Tibial artery (tissue), 4 donors: ENCODE measurements at regions not wholly inside any gene's neighbourhood (a gene's known extent, or its start where the extent isn't known, plus 50 kb on each side); places are given as distances from the start of the nearest gene placed in this dataset.

ENCODE experiments used
- DNase-seq, 2 donors: peaks; one replicate each; pipeline ENCODE4 v3.0.0-alpha.2; 2019
- H3K27ac ChIP-seq, 2 donors: fragments of 200-600 bp; sonication (generic) in 1 of 2; 1 replicate in 1 of 2; 2 replicates in 1 of 2; pipeline ENCODE4 v1.5.1; 2018 to 2019; ENCODE audit warnings: mild to moderate bottlenecking in 1 of 2
- H3K27me3 ChIP-seq, 2 donors: fragments of 200-600 bp; sonication (generic) in 1 of 2; one replicate each; pipeline versions ENCODE4 v1.5.1 to v1.6.0; 2016 to 2019
- H3K36me3 ChIP-seq, 3 donors: fragments of 200-600 bp; sonication (generic) in 2 of 3; one replicate each; pipeline ENCODE4 v1.5.1; 2016 to 2019; ENCODE audit warnings: mild to moderate bottlenecking in 2 of 3
- H3K4me1 ChIP-seq, 4 donors: fragments of 200-600 bp; sonication (generic) in 2 of 4; 1 replicate in 3 of 4; 2 replicates in 1 of 4; pipeline ENCODE4 v1.5.1; 2016 to 2019
- H3K4me3 ChIP-seq, 2 donors: fragments of 200-600 bp; sonication (generic) in 1 of 2; 1 replicate in 1 of 2; 2 replicates in 1 of 2; pipeline ENCODE4 v1.5.1; 2018 to 2019; ENCODE audit warnings: mild to moderate bottlenecking in 2 of 2
- H3K9me3 ChIP-seq, 3 donors: fragments of 200-600 bp; sonication (generic) in 1 of 3; one replicate each; pipeline ENCODE4 v1.5.1; 2016 to 2019
- intact Hi-C: fragments of 100-400 bp; cut with DNase I; formaldehyde crosslinking; loops from one replicate; pipeline ENCODE4 v1.15.0; 2023; ENCODE audit warnings: low total_unique reads
- TF ChIP-seq, protein P1 (sequence below), 2 experiments: fragments of 200-600 bp in 1 of 2; fragments of 450-650 bp in 1 of 2; IDR thresholded peaks; one replicate each; pipeline ENCODE4 v1.5.1; 2017 to 2019; ENCODE audit warnings: antibody characterized with exemption in 2 of 2, mild to moderate bottlenecking in 1 of 2, moderate library complexity in 1 of 2

DNA sequence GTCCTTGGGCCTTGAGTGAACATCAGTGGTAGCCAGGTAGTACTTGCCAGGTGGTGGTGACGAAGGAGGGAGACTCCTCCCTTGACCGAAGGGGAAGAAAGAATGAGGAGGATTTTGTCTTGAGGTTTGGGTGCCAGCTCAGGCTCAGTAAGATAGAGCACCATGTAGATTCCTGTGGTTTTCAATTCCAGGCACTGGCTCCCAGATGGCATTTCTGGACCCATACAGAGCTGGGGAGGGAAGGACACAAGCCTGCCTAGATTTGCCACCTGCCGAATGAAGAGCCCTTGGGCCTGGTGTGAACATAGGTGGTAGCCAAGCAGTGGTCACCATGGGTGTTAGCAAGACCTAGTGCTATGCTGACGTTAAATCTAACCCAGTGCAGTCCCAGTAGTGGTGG is 108.8 kb upstream of the UBE2E3 start:
- Histone ChIP-seq H3K36me3 (no peaks in the 10 kb centered on the region), H3K4me1 (no peaks in the 10 kb centered on the region), H3K9me3 (no peaks in the 10 kb centered on the region), H3K27me3 (no peaks in the 10 kb centered on the region), H3K4me3 (no peak overlapping the region), H3K27ac (no peak overlapping the region)
- intact Hi-C loops: no loop called here
- no peak for DNase-seq
- TF ChIP-seq, protein P1, sequence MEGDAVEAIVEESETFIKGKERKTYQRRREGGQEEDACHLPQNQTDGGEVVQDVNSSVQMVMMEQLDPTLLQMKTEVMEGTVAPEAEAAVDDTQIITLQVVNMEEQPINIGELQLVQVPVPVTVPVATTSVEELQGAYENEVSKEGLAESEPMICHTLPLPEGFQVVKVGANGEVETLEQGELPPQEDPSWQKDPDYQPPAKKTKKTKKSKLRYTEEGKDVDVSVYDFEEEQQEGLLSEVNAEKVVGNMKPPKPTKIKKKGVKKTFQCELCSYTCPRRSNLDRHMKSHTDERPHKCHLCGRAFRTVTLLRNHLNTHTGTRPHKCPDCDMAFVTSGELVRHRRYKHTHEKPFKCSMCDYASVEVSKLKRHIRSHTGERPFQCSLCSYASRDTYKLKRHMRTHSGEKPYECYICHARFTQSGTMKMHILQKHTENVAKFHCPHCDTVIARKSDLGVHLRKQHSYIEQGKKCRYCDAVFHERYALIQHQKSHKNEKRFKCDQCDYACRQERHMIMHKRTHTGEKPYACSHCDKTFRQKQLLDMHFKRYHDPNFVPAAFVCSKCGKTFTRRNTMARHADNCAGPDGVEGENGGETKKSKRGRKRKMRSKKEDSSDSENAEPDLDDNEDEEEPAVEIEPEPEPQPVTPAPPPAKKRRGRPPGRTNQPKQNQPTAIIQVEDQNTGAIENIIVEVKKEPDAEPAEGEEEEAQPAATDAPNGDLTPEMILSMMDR (IDR thresholded peaks at IDR 0.05): no peak

DNA sequence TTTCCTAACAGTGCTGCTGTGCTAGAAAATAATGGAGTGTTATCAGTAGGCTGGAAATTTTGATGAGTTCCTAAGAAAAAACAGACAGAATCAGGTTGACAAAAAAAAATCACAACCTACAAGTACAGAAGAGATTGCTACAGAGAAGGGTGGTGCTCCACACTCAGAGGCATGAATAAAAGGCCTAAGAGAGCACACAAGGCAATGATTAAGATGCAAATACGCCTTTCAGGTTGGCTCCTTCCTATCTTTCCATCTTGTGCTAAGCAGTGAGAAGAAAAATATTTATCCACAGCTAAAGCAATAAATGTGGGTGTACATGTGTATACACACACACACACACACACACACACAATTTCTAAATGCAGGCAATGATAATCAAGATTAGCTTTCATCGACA is 130.6 kb upstream of the UBE2E3 start:
- intact Hi-C loops: no loop called here
- no peak for DNase-seq
- no peak overlapping the region for H3K4me3 ChIP-seq
- TF ChIP-seq, protein P1 (IDR thresholded peaks at IDR 0.05): no peak
- no peaks in the 10 kb centered on the region for H3K36me3 ChIP-seq
- no peaks in the 10 kb centered on the region for H3K9me3 ChIP-seq
- no peaks in the 10 kb centered on the region for H3K4me1 ChIP-seq
- H3K27ac ChIP-seq: no peak overlapping the region
- H3K27me3 ChIP-seq: no peaks in the 10 kb centered on the region

DNA sequence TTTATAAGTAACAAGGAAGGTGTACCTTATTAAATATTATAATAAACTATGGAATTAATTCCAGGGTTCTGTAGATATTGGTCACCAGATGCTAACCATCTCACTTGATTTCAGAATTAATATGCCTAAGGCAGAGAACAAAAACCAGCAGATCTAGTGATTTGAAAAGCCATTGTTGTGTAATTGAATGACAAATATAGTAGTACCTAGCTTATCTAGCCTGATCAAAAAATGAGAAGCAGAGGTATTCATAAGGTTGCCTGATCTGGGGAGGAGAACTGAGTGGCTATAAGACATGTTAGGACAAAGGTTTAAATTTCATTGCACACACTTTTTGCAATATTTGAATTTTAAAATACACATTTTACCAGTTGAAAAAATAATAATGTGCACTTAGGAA is 132.0 kb upstream of the UBE2E3 start:
- Histone ChIP-seq H3K27me3 (no peaks in the 10 kb centered on the region), H3K9me3 (no peaks in the 10 kb centered on the region), H3K36me3 (no peaks in the 10 kb centered on the region), H3K4me1 (no peaks in the 10 kb centered on the region), H3K4me3 (no peak overlapping the region), H3K27ac (no peak overlapping the region)
- TF ChIP-seq, protein P1 (IDR thresholded peaks at IDR 0.05): no peak
- no peak for DNase-seq
- intact Hi-C loops: no loop called here

DNA sequence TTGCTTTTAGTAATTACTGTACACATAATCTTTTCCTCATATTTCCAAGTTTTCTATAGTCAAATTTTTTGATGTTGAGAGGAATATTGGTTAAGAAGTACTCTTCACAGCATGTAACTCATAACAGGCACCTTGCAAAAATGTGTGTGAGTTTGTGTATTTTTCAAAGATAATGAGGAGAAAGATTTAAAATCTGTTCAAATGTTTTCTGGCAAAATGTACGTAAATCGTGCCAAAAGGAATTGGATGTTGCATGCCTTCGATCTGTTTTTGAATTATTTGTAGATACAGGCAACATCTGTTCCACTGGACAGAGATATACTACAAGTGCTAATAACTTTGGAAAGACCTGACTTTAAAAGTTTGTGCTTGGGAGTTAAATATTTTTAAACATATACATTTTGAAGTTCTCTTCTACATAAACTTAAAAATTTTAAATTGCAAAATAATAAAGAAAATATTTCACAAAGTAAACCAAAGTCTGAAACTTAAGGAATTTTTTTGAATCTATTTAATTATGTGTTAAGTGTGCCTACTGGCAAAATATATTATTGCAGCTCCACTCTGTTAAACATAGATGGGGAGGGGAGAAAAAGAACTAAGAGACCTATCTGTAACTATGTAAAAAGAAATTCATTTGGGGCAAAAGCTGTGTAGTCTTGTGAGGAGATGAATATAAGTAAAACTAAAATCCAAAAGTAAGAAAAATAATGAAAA is 133.5 kb upstream of the UBE2E3 start:
- no peaks in the 10 kb centered on the region for H3K4me1 ChIP-seq
- H3K36me3 ChIP-seq: no peaks in the 10 kb centered on the region
- H3K27me3 ChIP-seq: no peaks in the 10 kb centered on the region
- no peak overlapping the region for H3K4me3 ChIP-seq
- no peak overlapping the region for H3K27ac ChIP-seq
- DNase-seq: no peak
- TF ChIP-seq, protein P1 (IDR thresholded peaks at IDR 0.05): no peak
- H3K9me3 ChIP-seq: no peaks in the 10 kb centered on the region
- intact Hi-C loops: no loop called here

DNA sequence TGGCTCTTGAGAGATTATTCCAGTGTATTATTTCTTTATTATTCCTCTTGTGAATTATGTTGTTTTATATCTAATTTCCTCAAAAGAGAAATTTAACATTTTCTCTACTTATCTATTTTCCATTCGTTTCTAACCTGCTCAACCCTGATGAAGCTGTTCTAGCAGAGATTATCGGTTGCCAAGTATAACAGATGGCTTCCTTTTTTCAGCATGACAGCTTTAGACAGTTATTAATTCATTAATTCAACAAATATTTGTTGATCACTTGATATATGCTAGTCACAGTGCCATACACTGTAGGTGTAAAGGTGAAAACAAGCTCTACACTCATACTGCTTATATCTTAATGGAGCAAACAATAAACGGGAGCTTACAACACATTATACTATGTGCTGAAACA is 137.9 kb upstream of the UBE2E3 start:
- no peak for DNase-seq
- Histone ChIP-seq H3K4me3 (no peak overlapping the region), H3K4me1 (no peaks in the 10 kb centered on the region), H3K27ac (no peak overlapping the region), H3K27me3 (no peaks in the 10 kb centered on the region), H3K9me3 (no peaks in the 10 kb centered on the region), H3K36me3 (no peaks in the 10 kb centered on the region)
- TF ChIP-seq, protein P1 (IDR thresholded peaks at IDR 0.05): no peak
- intact Hi-C loops: no loop called here

DNA sequence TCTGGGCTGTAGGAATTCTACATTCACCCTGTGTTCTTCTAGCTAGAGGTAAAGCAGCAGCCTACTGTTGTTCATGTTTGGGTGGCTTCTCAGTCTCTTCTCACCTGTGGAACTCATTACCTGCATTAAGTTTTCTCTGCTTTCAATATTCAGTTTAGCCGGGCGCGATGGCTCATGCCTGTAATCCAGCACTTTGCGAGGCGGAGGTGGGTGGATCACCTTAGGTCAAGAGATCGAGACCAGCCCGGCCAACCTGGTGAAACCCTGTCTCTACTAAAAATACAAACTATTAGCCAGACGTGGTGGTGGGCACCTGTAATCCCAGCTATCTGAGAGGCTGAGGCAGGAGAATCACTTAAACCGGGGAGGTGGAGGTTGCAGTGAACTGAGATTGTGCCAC is 139.8 kb upstream of the UBE2E3 start:
- Histone ChIP-seq H3K27me3 (no peaks in the 10 kb centered on the region), H3K27ac (no peak overlapping the region), H3K36me3 (no peaks in the 10 kb centered on the region), H3K4me1 (no peaks in the 10 kb centered on the region), H3K9me3 (no peaks in the 10 kb centered on the region), H3K4me3 (no peak overlapping the region)
- intact Hi-C loops: no loop called here
- no peak for DNase-seq
- TF ChIP-seq, protein P1 (IDR thresholded peaks at IDR 0.05): no peak
